ENCODE measurements at regions not wholly inside any gene's neighbourhood (a gene's known extent, or its start where the extent isn't known, plus 50 kb on each side); places are given as distances from the start of the nearest gene placed in this dataset.

- TF ChIP-seq, protein P1, sequence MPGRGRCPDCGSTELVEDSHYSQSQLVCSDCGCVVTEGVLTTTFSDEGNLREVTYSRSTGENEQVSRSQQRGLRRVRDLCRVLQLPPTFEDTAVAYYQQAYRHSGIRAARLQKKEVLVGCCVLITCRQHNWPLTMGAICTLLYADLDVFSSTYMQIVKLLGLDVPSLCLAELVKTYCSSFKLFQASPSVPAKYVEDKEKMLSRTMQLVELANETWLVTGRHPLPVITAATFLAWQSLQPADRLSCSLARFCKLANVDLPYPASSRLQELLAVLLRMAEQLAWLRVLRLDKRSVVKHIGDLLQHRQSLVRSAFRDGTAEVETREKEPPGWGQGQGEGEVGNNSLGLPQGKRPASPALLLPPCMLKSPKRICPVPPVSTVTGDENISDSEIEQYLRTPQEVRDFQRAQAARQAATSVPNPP (IDR thresholded peaks at IDR 0.05; ENCODE audit: borderline replicate concordance, insufficient read depth, insufficient read length) = no peak
- no peak for TF ChIP-seq FOXK1 (CRISPR knock-in tag; IDR thresholded peaks at IDR 0.05; ENCODE audit: borderline replicate concordance)
- no peak for TF ChIP-seq CTCF (IDR thresholded peaks at IDR 0.05 in 2 of 3, conservative IDR thresholded peaks at IDR 0.05 in 1 of 3; ENCODE audit: insufficient read depth in 2 of 3, low read depth in 1 of 3, low read length in 3 of 3)
- TF ChIP-seq, protein P2, sequence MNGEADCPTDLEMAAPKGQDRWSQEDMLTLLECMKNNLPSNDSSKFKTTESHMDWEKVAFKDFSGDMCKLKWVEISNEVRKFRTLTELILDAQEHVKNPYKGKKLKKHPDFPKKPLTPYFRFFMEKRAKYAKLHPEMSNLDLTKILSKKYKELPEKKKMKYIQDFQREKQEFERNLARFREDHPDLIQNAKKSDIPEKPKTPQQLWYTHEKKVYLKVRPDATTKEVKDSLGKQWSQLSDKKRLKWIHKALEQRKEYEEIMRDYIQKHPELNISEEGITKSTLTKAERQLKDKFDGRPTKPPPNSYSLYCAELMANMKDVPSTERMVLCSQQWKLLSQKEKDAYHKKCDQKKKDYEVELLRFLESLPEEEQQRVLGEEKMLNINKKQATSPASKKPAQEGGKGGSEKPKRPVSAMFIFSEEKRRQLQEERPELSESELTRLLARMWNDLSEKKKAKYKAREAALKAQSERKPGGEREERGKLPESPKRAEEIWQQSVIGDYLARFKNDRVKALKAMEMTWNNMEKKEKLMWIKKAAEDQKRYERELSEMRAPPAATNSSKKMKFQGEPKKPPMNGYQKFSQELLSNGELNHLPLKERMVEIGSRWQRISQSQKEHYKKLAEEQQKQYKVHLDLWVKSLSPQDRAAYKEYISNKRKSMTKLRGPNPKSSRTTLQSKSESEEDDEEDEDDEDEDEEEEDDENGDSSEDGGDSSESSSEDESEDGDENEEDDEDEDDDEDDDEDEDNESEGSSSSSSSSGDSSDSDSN (IDR thresholded peaks at IDR 0.05; ENCODE audit: borderline replicate concordance in 1 of 2, low read depth in 2 of 2, low read length in 2 of 2) = no peak
- TF ChIP-seq ZKSCAN8 (CRISPR knock-in tag; IDR thresholded peaks at IDR 0.05) = no peak
- no peak for TF ChIP-seq GATAD2A (IDR thresholded peaks at IDR 0.05)
- TF ChIP-seq, protein P3, sequence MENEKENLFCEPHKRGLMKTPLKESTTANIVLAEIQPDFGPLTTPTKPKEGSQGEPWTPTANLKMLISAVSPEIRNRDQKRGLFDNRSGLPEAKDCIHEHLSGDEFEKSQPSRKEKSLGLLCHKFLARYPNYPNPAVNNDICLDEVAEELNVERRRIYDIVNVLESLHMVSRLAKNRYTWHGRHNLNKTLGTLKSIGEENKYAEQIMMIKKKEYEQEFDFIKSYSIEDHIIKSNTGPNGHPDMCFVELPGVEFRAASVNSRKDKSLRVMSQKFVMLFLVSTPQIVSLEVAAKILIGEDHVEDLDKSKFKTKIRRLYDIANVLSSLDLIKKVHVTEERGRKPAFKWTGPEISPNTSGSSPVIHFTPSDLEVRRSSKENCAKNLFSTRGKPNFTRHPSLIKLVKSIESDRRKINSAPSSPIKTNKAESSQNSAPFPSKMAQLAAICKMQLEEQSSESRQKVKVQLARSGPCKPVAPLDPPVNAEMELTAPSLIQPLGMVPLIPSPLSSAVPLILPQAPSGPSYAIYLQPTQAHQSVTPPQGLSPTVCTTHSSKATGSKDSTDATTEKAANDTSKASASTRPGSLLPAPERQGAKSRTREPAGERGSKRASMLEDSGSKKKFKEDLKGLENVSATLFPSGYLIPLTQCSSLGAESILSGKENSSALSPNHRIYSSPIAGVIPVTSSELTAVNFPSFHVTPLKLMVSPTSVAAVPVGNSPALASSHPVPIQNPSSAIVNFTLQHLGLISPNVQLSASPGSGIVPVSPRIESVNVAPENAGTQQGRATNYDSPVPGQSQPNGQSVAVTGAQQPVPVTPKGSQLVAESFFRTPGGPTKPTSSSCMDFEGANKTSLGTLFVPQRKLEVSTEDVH (IDR thresholded peaks at IDR 0.05; ENCODE audit: low read depth, partially characterized antibody) = no peak
- TF ChIP-seq CBX5 (IDR thresholded peaks at IDR 0.05; ENCODE audit: borderline replicate concordance, low read depth) = no peak
- TF ChIP-seq PREB (CRISPR knock-in tag; IDR thresholded peaks at IDR 0.05) = no peak
- TF ChIP-seq RFX1 (IDR thresholded peaks at IDR 0.05) = no peak
- no peak for TF ChIP-seq CBX3 (IDR thresholded peaks at IDR 0.05; ENCODE audit: borderline replicate concordance in 1 of 2, low read length in 2 of 2)
- TF ChIP-seq POLR2AphosphoS5 (IDR thresholded peaks at IDR 0.05; ENCODE audit: control insufficient read depth, insufficient read depth, low read depth, low read length) = no peak
- no peak for TF ChIP-seq GATA2 (CRISPR knock-in tag; IDR thresholded peaks at IDR 0.05)
Observed at GRCh38 chr18:51933903-51934302, 406.1 kb upstream of the DCC start.

Measured in K562 (cell line).